NCI-H1105 treated with DMSO at 0.1 percent for 48 hours (cell line): ENCODE measurements at regions not wholly inside any gene's neighbourhood (a gene's known extent, or its start where the extent isn't known, plus 50 kb on each side); places are given as distances from the start of the nearest gene placed in this dataset.

Experiments
- DNase-seq: peaks from one replicate; lab custom pipeline; 2025; lab: John Stamatoyannopoulos, UW

DNA sequence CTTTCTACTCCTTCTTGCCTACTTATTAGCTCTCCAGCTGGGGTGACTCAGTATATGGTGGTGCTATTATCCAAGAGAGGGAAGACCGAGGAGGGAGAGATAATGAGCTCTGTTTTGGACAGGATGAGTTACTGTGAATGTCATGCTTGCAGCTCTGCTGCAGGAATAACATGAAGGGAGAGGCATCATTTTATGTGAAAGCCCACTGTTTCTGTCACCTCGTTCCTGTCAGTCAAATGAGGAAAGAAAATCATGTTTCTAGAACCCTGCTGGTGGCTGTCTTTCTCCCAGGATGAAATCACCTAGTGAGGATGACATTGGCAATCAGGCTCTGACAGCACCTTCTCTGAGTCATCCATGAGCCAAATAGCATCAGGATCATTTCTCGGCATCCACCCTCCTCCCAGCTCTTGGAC lies 1291.6 kb upstream of the AUTS2 start:
- no peak for DNase-seq

GRCh38 chr7:68309271-68309670 lies 1289.0 kb upstream of the AUTS2 start:
- DNase-seq = no peak

GRCh38 chr7:68309806-68310205 lies 1288.5 kb upstream of the AUTS2 start:
- DNase-seq = no peak

- DNase-seq = no peak
These were observed 1286.3 kb upstream of the AUTS2 start for GRCh38 chr7:68311958-68312357.

GRCh38 chr7:68313806-68314205 lies 1284.5 kb upstream of the AUTS2 start:
- no peak for DNase-seq

GRCh38 chr7:68314208-68314607 lies 1284.1 kb upstream of the AUTS2 start:
- DNase-seq = no peak

- no peak for DNase-seq
These were observed 1280.8 kb upstream of the AUTS2 start for GRCh38 chr7:68317476-68317875.

GRCh38 chr7:68319061-68319460 lies 1279.2 kb upstream of the AUTS2 start:
- no peak for DNase-seq

DNA sequence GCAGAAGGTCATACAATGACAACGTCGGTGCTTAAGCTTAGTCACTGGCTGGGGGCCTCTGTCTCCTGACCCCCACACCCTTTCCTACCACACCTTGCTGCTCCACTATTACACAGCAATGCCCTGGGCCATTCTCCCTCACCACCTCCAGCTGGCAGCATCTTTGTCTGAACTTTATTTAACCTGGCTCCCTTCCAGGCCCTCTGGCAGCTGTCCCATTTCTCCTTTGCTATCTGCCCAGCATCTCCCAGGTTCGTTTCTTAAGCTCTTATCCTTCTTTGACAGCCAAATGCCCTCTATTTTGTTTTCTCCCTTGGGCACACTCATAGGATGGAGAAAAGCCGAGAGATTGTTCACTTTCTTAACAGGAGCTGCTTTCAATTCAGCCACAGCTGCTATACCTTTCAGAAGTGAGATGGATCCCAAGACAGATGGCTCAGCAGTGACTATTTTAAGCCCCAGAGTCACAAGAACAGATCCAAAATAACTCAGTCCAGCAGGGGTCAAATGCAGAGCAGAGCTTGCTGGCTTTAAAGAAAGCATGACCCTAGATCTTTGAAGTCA lies 1277.1 kb upstream of the AUTS2 start:
- peak; percentile 96 for DNase-seq

- peak; percentile 40 for DNase-seq
These were observed 1276.3 kb upstream of the AUTS2 start for GRCh38 chr7:68321776-68322496.

- no peak for DNase-seq
These were observed 1273.7 kb upstream of the AUTS2 start for GRCh38 chr7:68324621-68325020.

DNA sequence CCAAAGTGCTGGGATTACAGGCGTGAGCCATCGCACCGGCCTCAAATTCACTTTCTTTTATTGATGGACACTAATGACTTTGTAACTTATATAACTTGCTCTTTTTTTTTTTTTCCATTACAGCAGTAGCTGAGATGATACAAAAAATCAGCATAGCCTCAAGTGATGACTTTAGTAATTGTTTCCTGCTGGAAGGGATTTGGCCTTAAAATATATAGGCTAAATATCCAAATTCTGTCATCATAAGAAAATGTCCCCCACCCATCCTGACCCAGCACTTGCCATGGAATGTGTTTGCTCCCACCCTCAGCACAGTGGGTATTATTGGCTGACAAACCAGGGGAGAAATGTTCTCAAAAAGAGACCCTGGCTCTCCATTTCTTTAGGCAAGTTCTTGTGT lies 1264.1 kb upstream of the AUTS2 start:
- DNase-seq = no peak

- DNase-seq = no peak
These were observed 1263.5 kb upstream of the AUTS2 start for GRCh38 chr7:68334636-68335272.

DNA sequence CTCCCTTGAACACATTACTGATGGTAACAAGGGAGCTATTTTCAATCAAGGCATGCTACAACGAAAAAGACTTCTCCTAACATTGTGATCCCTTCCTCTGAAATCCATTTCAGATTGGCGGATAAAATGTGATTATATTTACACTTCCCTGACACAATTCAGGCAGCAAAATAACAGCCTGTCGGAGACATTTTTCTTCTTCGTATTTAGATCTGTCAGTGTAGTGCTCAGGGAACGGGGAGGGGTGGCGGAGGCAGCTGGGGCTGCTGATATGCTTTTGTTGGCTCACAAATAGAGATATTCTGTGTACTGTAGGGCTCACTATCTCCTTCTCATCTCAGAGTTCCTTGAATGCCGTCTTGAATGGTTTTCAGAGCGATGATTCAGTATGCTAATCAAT lies 1261.7 kb upstream of the AUTS2 start:
- DNase-seq = no peak

- DNase-seq = no peak
These were observed 1249.9 kb upstream of the AUTS2 start for GRCh38 chr7:68348401-68348800.

DNA sequence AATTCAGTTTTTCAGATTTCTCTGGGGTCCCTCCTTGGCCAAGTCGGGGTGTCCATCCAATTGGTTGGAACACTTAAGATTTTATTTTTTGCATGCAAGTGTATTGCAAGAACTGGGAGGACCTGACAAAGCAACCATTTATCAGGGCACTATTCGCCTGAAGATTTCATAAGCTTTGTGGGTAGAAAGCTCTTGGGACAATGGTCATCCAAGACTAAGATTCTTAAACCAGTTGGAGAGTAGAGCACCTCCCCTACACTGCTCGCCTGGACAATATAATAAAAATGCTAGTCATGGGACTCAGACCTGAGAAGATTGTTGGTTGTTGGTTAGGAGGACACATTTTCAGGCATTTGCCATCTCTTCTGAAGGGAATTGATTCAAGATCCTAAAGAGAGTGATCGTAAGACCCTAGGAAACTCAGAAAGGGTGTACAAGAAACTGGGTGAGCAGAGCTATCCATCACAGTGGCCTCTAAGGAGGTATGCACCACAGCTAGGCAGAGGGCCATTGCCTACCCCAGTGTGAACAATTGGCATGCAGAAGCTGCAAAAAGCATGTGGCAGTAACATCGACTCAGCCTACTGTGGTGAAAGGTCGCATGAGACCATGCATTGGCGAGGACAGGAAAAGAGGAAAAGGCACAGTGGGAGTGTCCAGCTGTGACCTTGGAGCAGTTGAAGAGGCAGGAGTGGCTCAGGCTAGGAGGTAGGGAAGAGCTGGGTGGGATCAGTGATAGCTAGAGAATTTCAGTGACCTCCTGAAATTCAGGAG lies 1235.3 kb upstream of the AUTS2 start:
- no peak for DNase-seq

GRCh38 chr7:68364886-68365625 lies 1233.2 kb upstream of the AUTS2 start:
- DNase-seq = no peak

DNA sequence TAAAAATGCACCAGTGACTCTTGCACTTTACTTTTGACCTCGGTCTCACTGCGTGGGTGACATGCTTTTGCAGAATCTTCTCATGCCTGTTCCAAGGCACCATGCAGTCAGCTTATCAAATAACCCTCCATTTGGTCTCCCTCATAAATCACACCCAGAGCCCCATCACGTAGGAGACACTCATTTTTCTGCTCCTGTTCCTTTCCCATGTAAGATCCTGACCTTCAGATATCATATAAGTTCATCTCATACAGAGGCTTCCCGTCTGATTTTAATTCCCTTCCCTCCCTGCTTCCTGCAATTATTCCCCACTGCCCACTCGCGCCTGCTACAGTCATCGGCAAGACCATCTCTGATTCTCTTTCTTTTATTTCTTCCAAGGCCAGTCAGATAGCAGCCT lies 1226.3 kb upstream of the AUTS2 start:
- DNase-seq = no peak

GRCh38 chr7:68376131-68376661 lies 1222.1 kb upstream of the AUTS2 start:
- no peak for DNase-seq

- DNase-seq = no peak
These were observed 1216.5 kb upstream of the AUTS2 start for GRCh38 chr7:68381731-68382130.

GRCh38 chr7:68384581-68384980 lies 1213.7 kb upstream of the AUTS2 start:
- no peak for DNase-seq

DNA sequence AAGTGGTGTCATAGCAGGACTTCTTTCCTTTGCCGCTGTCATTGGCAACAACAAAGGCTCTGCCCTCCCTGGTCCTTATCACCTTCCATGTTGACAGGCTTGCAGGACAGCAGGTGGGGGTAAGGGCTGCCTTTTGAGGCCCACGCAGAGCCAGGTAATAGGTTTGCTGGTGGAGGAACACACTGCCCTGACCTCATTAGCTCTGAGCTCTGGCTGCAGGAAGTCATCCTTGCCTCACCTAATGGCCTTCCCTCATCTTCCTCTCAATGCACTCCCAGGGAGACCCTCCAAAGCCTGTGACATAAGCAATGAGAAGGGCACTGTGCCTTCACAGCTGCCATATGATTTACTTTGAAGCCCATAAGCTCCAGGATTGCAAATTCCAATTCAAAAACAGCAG lies 1205.2 kb upstream of the AUTS2 start:
- DNase-seq = no peak
